ENCODE measurements at regions not wholly inside any gene's neighbourhood (a gene's known extent, or its start where the extent isn't known, plus 50 kb on each side); places are given as distances from the start of the nearest gene placed in this dataset.

- no peaks in the 10 kb centered on the region for H3K9me3 ChIP-seq (ENCODE audit: control insufficient read depth in 4 of 4, insufficient read depth in 3 of 4, low read length in 3 of 4)
- no peak overlapping the region for H3K4me3 ChIP-seq
- H3K9ac ChIP-seq (ENCODE audit: insufficient read depth in 1 of 2, low read length in 2 of 2): no peak overlapping the region
- H3K4me1 ChIP-seq (ENCODE audit: control insufficient read depth in 5 of 5, insufficient read depth in 5 of 5, low read length in 5 of 5): peaks cover 0 to 2% (median 0%) of the 10 kb centered on the region in 5 donors
- TF ChIP-seq, protein P1, sequence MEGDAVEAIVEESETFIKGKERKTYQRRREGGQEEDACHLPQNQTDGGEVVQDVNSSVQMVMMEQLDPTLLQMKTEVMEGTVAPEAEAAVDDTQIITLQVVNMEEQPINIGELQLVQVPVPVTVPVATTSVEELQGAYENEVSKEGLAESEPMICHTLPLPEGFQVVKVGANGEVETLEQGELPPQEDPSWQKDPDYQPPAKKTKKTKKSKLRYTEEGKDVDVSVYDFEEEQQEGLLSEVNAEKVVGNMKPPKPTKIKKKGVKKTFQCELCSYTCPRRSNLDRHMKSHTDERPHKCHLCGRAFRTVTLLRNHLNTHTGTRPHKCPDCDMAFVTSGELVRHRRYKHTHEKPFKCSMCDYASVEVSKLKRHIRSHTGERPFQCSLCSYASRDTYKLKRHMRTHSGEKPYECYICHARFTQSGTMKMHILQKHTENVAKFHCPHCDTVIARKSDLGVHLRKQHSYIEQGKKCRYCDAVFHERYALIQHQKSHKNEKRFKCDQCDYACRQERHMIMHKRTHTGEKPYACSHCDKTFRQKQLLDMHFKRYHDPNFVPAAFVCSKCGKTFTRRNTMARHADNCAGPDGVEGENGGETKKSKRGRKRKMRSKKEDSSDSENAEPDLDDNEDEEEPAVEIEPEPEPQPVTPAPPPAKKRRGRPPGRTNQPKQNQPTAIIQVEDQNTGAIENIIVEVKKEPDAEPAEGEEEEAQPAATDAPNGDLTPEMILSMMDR (IDR thresholded peaks at IDR 0.05; ENCODE audit: control extremely low read depth, extremely low read depth): no peak
- DNase-seq: peak in 1 of 3 donors; percentile 50
- no peak overlapping the region for H3K27ac ChIP-seq (ENCODE audit: low read depth in 1 of 2, low read length in 1 of 2)
- WGBS, 2 donors: 59 to 76% methylated on average over 4 of the region's 4 CpGs
- no peak for ATAC-seq (ENCODE audit: insufficient read depth, low FRiP score)
- no peaks in the 10 kb centered on the region for H3K27me3 ChIP-seq (ENCODE audit: control insufficient read depth in 3 of 3, insufficient read depth in 3 of 3, low read length in 2 of 3)
- H3K36me3 ChIP-seq (ENCODE audit: control insufficient read depth in 4 of 4, insufficient read depth in 4 of 4, low read length in 4 of 4): no peaks in the 10 kb centered on the region
Observed at GRCh38 chr4:81688085-81688484, 216.4 kb upstream of the RASGEF1B start.

- Histone ChIP-seq H3K4me1 (ENCODE audit: control insufficient read depth in 5 of 5, insufficient read depth in 5 of 5, low read length in 5 of 5) (peaks cover 0 to 2% (median 0%) of the 10 kb centered on the region in 5 donors), H3K36me3 (ENCODE audit: control insufficient read depth in 4 of 4, insufficient read depth in 4 of 4, low read length in 4 of 4) (no peaks in the 10 kb centered on the region), H3K27ac (ENCODE audit: low read depth in 1 of 2, low read length in 1 of 2) (no peak overlapping the region), H3K4me3 (no peak overlapping the region), H3K9ac (ENCODE audit: insufficient read depth in 1 of 2, low read length in 2 of 2) (no peak overlapping the region), H3K27me3 (ENCODE audit: control insufficient read depth in 3 of 3, insufficient read depth in 3 of 3, low read length in 2 of 3) (no peaks in the 10 kb centered on the region), H3K9me3 (ENCODE audit: control insufficient read depth in 4 of 4, insufficient read depth in 3 of 4, low read length in 3 of 4) (no peaks in the 10 kb centered on the region)
- ATAC-seq (ENCODE audit: insufficient read depth, low FRiP score) (no peak), DNase-seq (no peak)
- 96 to 100% methylated on average over 1 of the region's 1 CpG for WGBS, 2 donors
- TF ChIP-seq, protein P1 (IDR thresholded peaks at IDR 0.05; ENCODE audit: control extremely low read depth, extremely low read depth): no peak
Observed at GRCh38 chr4:81687471-81687870, 215.8 kb upstream of the RASGEF1B start.

DNA sequence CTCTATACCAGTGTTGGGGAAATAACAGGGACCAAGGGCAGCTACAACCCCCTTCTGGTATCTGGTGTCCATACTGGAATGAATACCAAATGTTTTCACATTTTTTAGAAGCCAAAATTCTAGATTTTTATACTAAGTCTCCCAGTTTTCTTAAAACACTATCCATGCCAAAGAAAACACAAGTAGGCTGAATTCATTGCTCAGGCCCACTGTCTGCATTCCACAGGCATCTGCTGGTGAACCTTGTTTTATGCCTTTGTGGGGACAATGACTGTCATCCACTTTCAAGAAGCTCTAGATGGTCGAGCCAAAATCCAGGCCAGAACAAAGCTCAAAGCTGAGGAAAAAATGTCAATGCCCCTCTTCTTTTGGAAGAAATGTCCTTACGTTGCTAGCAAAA lies 213.4 kb upstream of the RASGEF1B start:
- H3K4me3 ChIP-seq: no peak overlapping the region
- no peak overlapping the region for H3K27ac ChIP-seq (ENCODE audit: low read depth in 1 of 2, low read length in 1 of 2)
- H3K9me3 ChIP-seq (ENCODE audit: control insufficient read depth in 4 of 4, insufficient read depth in 3 of 4, low read length in 3 of 4): no peaks in the 10 kb centered on the region
- 85 to 94% methylated on average over 2 of the region's 2 CpGs for WGBS, 2 donors
- no peak overlapping the region for H3K9ac ChIP-seq (ENCODE audit: insufficient read depth in 1 of 2, low read length in 2 of 2)
- no peaks in the 10 kb centered on the region for H3K27me3 ChIP-seq (ENCODE audit: control insufficient read depth in 3 of 3, insufficient read depth in 3 of 3, low read length in 2 of 3)
- peaks cover 0 to 2% (median 0%) of the 10 kb centered on the region in 5 donors for H3K4me1 ChIP-seq (ENCODE audit: control insufficient read depth in 5 of 5, insufficient read depth in 5 of 5, low read length in 5 of 5)
- no peak for DNase-seq
- H3K36me3 ChIP-seq (ENCODE audit: control insufficient read depth in 4 of 4, insufficient read depth in 4 of 4, low read length in 4 of 4): no peaks in the 10 kb centered on the region
- ATAC-seq (ENCODE audit: insufficient read depth, low FRiP score): no peak
- TF ChIP-seq, protein P1 (IDR thresholded peaks at IDR 0.05; ENCODE audit: control extremely low read depth, extremely low read depth): no peak

DNA sequence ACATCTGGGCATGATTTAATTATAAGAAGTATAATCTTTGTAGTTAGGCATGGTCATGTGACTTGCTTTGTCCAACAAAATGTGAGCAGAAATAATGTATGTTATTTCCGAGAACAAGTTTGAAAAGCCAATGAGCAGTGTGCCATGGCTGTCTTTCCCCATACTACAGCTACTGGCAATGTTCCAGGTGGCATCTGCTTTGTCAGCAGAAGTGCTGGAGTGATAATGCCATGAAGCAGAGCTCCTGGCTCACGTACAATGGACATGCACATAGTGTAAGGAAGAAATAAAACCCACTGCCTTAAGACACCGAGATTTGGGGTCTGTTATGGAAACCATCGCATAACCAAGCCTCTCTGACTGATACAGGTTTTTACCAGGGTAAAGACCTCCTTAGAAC lies 212.6 kb upstream of the RASGEF1B start:
- no peak for DNase-seq

More for the DNA sequence above, 212.6 kb upstream of the RASGEF1B start:
- WGBS, 2 donors: 88 to 94% methylated on average over 4 of the region's 4 CpGs
- no peak overlapping the region for H3K4me3 ChIP-seq
- peaks cover 0 to 2% (median 0%) of the 10 kb centered on the region in 5 donors for H3K4me1 ChIP-seq (ENCODE audit: control insufficient read depth in 5 of 5, insufficient read depth in 5 of 5, low read length in 5 of 5)
- TF ChIP-seq, protein P1 (IDR thresholded peaks at IDR 0.05; ENCODE audit: control extremely low read depth, extremely low read depth): no peak
- H3K27ac ChIP-seq (ENCODE audit: low read depth in 1 of 2, low read length in 1 of 2): no peak overlapping the region
- no peak overlapping the region for H3K9ac ChIP-seq (ENCODE audit: insufficient read depth in 1 of 2, low read length in 2 of 2)
- no peaks in the 10 kb centered on the region for H3K36me3 ChIP-seq (ENCODE audit: control insufficient read depth in 4 of 4, insufficient read depth in 4 of 4, low read length in 4 of 4)
- no peak for ATAC-seq (ENCODE audit: insufficient read depth, low FRiP score)
- H3K27me3 ChIP-seq (ENCODE audit: control insufficient read depth in 3 of 3, insufficient read depth in 3 of 3, low read length in 2 of 3): no peaks in the 10 kb centered on the region
- H3K9me3 ChIP-seq (ENCODE audit: control insufficient read depth in 4 of 4, insufficient read depth in 3 of 4, low read length in 3 of 4): no peaks in the 10 kb centered on the region
